ENCODE measurements at regions not wholly inside any gene's neighbourhood (a gene's known extent, or its start where the extent isn't known, plus 50 kb on each side); places are given as distances from the start of the nearest gene placed in this dataset.

DNA sequence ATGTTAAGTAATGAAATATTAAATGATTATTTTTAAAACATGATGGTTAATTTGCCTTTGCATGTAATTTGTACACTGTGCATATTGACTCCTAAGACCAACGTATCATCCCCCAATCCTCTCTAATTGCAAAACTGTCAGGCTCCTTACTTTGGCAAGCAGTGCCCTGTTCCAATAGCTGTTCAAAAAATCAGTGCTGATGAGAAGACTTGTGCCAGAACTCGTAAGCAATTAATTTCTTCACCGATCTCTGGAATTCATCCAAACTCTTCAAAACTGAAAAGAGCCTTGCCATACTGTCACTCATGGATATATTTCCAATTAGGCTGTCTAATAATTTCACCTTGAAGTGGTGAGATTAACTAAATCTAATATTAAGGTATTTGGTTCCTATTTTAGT lies 493.9 kb upstream of the NDST4 start:
- no peak for TF ChIP-seq POLR2A (IDR thresholded peaks at IDR 0.05)
- TF ChIP-seq, protein P1, sequence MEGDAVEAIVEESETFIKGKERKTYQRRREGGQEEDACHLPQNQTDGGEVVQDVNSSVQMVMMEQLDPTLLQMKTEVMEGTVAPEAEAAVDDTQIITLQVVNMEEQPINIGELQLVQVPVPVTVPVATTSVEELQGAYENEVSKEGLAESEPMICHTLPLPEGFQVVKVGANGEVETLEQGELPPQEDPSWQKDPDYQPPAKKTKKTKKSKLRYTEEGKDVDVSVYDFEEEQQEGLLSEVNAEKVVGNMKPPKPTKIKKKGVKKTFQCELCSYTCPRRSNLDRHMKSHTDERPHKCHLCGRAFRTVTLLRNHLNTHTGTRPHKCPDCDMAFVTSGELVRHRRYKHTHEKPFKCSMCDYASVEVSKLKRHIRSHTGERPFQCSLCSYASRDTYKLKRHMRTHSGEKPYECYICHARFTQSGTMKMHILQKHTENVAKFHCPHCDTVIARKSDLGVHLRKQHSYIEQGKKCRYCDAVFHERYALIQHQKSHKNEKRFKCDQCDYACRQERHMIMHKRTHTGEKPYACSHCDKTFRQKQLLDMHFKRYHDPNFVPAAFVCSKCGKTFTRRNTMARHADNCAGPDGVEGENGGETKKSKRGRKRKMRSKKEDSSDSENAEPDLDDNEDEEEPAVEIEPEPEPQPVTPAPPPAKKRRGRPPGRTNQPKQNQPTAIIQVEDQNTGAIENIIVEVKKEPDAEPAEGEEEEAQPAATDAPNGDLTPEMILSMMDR (IDR thresholded peaks at IDR 0.05) = no peak

All from tibial nerve (tissue), 3 donors.